ENCODE measurements at regions not wholly inside any gene's neighbourhood (a gene's known extent, or its start where the extent isn't known, plus 50 kb on each side); places are given as distances from the start of the nearest gene placed in this dataset.

GRCh38 chr5:96283589-96283988 lies 149.5 kb downstream of the PCSK1 start:
- DNase-seq (ENCODE audit: low read depth), result no peak

- DNase-seq (ENCODE audit: low read depth), result no peak
These were observed 151.0 kb downstream of the PCSK1 start for GRCh38 chr5:96282020-96282419.

DNA sequence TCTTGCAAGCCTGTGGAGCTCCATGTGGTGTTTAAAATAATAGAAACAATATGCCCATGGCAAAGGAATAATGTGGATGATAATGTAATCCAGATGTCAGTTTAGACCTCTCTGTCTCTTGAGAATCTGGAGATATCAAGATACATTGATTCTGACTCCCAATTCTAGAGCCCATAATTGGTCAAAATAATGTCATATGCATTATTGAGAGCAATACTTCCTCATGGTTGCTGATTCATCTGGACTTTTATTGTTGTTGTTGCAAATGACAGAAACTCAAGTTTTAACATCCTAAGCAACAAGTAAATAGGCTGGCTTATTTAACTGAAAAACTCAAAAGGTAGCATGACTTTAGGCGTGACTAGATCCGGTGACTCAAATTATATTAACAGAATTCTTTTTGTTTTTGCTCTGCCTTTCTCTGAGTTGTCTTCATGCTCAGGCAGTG lies 152.1 kb downstream of the PCSK1 start:
- no peak for DNase-seq (ENCODE audit: low read depth)

DNA sequence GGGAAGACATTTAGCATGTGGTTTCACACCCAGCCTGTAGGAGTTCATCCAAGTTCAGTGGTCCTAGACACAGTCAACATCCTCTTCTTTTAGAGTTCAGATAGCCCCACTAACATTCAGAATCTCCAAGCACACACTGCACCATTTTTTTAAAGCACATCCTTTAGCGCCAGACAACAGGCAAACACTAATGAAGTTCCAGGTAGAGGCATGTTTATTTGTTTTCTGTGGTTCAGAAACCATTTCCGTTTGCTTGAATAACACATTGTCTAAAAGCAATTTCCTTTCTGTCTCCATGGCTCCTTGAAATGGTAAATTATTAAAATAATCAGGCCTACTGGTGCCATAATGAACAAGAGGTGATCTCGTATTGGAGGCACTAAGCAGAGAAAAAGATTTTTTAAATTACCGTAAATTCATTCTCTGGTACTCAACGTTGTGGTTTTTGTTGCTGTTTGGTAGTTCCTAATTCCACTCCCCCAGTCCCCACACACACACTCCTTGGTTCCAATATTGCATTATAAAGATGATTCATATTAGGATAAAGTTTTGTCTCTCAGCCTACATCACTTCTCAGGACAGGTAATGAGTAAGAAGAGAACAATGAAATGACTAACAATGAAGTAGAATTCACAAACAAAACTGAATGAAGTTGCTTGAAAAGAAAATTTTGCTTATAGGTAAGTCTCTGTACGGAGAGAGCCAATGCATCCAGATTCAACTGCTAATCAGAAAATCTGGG lies 153.1 kb downstream of the PCSK1 start:
- DNase-seq (ENCODE audit: low read depth), result no peak

DNA sequence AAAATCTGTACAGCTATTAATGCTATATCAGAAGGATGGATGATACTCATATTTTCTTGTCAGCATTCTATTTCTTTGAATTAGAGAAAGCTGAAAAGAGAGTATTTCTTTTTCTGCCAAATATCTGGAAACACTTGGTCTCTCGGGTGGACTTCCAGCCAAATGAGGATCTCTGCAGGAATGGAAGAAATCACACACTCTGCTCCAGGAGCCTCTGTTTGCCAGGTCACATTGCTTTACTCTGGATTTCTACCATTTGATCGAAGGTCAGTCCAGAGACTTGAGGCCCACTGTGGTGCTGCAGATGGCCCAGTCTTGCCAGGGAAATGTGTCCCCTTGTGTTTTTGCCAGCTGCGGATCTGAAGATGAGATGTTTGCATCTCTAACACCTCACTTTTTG lies 154.1 kb downstream of the PCSK1 start:
- DNase-seq (ENCODE audit: low read depth), result no peak

- DNase-seq (ENCODE audit: low read depth), result no peak
These were observed 158.0 kb downstream of the PCSK1 start for GRCh38 chr5:96275051-96275450.

- no peak for DNase-seq (ENCODE audit: low read depth)
These were observed 167.6 kb downstream of the PCSK1 start for GRCh38 chr5:96265487-96265886.

DNA sequence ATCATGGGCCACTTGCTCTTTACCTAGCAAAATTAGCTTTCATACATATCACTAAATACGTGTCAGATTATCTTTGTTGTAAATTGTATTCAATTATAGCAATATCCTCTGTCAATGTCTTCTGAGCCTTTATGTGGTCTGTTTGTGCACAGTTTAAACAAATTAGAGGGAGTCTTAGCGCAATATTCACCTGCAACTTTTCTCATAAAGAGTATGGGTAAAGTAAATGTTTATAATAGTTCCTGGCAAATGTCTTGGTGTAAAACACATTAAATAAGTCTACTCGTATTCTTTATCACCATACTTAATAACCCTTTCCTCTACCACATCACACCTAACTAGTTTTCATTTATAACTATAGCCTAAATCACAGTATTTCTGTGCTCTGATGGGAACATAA lies 169.0 kb downstream of the PCSK1 start:
- no peak for DNase-seq (ENCODE audit: low read depth)

DNA sequence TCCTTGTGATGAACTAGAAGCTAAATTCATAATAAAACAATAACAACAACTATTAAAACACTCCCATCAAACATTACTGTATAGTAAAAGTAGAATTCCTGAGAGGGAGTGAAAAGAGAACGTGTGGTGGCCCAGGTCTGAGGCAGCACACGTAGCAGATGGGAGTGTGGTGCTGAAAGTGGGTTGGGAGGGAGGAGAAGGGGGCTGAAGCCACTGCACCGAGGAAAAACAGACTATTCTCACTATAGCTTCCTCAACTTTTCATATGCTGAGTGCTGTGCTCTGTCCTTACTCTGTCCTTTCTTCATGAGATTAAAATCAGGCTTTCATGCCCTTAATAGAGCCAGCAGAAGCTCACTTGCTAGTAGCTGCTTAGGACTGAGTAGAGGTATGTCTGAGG lies 170.9 kb downstream of the PCSK1 start:
- no peak for DNase-seq (ENCODE audit: low read depth)

DNA sequence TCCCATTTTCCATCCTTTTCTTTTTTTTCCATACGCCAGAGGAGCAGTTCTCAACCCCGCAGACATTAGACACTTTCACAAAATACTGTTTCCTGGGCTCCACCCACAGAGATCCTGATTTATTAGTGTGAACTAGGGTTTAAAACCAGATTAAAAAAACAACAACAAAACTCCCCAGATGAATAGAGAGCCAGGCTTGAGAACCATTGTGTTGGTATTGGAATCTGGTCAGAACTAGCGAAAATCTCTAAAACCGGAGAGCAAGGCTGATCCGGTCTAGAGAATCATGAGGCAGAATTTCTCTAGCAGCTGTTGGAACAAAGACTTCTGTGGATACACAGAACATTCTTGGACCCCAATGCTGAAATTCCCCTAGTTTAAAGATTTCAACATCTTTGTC lies 173.0 kb downstream of the PCSK1 start:
- no peak for DNase-seq (ENCODE audit: low read depth)

GRCh38 chr5:96259151-96259772 lies 173.8 kb downstream of the PCSK1 start:
- no peak for DNase-seq (ENCODE audit: low read depth)

DNA sequence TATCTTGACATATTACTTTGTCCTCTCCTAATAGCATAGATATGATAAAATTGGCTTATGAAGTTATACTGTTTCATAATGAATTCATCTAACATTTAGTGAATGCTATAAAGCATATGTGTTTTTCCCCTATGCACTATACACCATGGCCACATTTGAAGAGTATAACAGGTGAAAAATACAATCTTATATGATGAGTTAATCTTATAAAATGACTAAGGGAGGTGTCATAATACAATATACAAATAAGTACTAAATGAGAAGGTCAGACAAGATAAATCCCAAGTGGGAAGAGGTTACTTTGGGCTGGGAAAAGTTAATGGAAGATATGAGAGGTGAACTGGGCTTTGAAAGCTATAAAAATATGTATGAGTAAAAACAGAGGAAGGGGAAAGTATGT lies 174.4 kb downstream of the PCSK1 start:
- no peak for DNase-seq (ENCODE audit: low read depth)

DNA sequence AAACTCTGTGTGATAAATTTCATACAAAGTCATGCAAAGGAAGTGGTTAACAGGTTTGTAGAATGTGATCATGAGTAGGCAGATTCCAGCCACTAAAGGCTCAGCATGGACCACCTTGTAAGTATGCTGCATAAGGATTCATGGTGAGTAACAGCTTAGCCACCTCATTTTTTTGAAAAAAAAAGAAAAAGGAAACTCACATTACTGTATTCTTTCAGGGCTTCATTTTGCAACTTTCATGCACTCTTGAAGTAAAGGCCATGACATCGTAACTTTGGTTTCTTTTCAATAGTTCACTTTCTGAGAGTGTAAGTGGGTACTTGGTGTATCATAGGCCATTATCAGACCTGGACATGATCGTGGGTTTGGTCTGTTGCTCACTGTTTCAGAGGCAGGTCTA lies 175.1 kb downstream of the PCSK1 start:
- no peak for DNase-seq (ENCODE audit: low read depth)

DNA sequence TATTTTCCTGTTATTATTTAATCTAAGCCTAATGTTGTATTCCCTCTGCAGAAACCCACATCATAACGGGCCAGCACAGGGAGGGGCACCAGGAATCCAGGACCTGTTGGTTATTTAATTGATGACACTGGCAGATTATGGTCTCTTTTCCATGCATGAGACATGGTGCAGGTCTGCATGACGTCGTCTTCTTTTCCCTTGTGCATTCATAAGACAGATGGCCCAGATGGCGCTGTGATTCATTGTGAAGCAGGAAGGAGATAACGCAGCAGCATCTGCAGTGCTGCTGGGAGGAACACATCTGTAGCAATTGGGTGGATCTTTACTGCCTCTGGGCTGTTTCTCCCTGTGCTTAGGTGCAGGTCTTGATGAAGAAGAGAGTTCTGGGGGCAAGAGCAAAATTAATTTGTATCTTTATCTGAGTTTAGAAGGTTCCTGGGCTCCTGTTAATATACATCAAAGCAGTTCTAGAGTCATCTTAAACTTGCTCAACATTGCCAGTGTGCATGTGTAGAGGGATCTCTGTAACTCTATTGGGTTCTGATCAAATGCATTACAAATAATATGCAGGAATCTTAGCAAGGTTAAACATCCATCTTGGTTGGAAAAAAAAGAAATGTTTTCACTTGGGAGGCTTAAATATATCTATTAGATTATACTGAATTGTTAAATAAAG lies 176.1 kb downstream of the PCSK1 start:
- no peak for DNase-seq (ENCODE audit: low read depth)

DNA sequence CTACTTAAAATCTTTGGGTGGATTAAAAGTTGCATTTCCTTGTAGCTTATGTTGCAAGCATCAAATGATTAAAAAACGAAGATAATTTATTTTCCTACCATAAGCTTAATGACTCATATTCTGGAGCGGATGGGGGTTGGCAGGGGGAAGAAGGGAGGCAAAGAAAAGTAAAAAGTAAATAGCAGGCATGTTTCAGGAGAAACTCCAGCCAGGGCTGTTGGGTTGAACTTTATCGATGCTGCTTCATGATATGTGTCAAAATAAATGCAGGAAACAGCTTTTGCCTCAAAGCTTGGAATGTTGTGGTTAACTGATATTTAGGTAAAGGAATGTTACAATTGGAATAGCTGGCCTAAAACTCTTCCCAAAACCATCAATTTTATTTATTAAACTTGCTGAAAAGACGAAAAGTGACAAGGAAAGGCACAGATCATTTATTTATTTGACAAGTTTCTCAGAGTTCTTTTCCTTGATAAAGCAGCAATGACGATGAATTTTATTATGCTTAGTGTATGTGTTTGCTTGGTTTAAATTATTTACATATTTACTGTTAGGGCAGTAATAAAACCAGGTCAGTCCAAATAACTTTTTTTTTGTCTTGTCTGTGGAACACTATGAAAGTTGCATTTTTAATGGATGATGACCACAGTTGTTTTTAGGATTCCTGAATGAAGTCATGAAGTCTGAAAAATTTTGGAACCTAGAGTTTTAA lies 177.9 kb downstream of the PCSK1 start:
- no peak for DNase-seq (ENCODE audit: low read depth)

- DNase-seq (ENCODE audit: low read depth), result no peak
These were observed 179.9 kb downstream of the PCSK1 start for GRCh38 chr5:96253140-96253539.

- DNase-seq (ENCODE audit: low read depth), result no peak
These were observed 180.5 kb downstream of the PCSK1 start for GRCh38 chr5:96252596-96252995.

GRCh38 chr5:96250782-96251181 lies 182.3 kb downstream of the PCSK1 start:
- DNase-seq (ENCODE audit: low read depth), result no peak

DNA sequence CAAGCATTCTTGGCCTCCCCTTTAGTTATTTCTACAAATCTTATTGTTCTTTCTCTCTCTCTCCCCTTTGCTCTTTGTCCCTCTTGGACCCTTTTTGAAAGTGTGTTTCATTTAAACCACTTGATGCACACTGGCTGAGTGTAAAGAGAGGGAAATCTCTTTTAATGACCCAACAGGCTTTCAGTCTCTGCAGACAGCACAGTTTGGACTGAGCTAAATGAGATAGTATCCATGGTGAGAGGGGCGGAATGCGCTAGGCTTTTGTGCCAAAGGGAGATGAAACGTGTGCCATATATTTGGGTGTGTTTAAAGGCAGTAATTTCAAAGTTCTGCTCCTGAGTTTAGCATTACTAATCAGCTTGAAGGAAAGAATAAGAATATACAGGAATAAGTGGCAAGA lies 184.9 kb downstream of the PCSK1 start:
- no peak for DNase-seq (ENCODE audit: low read depth)

DNA sequence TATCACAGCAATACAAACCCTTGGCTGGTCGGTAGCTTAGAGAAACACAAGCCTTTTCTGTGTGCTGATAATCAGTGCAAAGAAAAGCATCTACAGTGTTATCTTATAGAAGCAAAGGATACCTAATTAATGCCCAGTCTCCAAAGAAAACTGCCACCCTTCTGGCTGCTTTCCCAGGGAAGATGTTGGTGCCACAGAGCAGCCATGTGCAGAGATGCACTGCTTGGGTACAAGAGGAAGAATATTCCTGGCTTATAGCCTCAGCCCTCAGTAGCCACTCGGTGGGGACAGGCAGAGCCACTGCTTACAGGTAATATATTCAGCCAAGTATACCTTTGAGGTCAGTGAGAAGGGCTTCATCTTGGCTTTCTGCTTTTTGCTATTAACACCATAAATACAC lies 185.3 kb downstream of the PCSK1 start:
- DNase-seq (ENCODE audit: low read depth), result no peak

- no peak for DNase-seq (ENCODE audit: low read depth)
These were observed 185.8 kb downstream of the PCSK1 start for GRCh38 chr5:96247097-96247701.

Data from activated T-helper 9 cell treated with anti-CD3 and anti-CD28 coated beads, Interleukin-2, amount 50 U/mL, for 16 hours (primary cell).